ENCODE measurements at regions not wholly inside any gene's neighbourhood (a gene's known extent, or its start where the extent isn't known, plus 50 kb on each side); places are given as distances from the start of the nearest gene placed in this dataset.

DNA sequence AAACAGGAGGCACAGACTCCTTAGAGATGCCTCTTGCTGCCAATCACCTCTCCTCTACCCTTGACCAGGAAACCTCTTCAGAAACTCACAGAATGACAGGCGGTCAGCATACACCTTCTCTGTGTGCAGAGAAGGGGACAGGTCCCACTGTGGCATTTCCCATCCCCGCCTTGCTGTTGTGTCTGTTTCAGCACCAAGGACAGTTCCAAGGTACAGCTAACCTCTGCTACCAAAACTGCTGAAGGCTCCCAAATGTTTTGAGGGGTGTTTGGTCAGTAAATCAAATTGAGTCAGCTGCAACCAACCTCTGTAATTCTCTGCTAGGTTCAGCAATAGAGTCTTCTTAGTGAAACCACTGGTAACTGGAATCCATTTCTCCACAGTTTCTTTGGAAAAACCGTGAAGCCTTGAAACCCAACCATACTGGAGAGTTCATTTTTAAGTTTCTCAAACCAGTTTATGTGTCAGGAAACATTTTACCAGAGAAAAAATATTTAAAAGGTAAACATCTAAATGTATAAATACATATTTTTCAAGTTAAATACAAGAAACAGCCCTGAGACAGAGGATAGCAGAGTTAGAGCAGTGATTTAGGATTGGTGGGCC, 122.0 kb downstream of the DRD1 start:
- DNase-seq (ENCODE audit: low read depth): no peak
- H3K4me3 ChIP-seq (ENCODE audit: low read depth, low read length): no peak overlapping the region
- TF ChIP-seq, protein P1, sequence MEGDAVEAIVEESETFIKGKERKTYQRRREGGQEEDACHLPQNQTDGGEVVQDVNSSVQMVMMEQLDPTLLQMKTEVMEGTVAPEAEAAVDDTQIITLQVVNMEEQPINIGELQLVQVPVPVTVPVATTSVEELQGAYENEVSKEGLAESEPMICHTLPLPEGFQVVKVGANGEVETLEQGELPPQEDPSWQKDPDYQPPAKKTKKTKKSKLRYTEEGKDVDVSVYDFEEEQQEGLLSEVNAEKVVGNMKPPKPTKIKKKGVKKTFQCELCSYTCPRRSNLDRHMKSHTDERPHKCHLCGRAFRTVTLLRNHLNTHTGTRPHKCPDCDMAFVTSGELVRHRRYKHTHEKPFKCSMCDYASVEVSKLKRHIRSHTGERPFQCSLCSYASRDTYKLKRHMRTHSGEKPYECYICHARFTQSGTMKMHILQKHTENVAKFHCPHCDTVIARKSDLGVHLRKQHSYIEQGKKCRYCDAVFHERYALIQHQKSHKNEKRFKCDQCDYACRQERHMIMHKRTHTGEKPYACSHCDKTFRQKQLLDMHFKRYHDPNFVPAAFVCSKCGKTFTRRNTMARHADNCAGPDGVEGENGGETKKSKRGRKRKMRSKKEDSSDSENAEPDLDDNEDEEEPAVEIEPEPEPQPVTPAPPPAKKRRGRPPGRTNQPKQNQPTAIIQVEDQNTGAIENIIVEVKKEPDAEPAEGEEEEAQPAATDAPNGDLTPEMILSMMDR (conservative IDR thresholded peaks at IDR 0.05; ENCODE audit: low read depth, low read length): no peak

DNA sequence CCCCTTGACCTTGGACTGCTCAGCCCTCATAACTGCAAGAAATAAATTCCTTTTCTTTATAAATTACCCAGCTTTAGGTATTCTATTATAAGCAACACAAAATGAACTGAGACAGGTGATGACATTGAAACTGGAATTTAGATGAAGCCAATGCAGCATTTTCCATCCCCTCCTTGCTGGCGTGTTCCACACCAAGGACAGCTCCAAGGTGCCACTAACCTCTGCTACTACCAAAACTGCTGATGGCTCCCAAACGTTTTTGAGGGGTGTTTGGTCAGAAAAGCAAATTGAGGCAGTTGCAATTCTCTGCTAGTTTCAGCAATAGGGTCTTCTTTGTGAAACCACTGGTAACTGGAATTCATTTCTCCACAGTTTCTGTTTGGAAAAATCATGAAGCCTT, 124.8 kb downstream of the DRD1 start:
- no peak for DNase-seq (ENCODE audit: low read depth)
- no peak overlapping the region for H3K4me3 ChIP-seq (ENCODE audit: low read depth, low read length)
- TF ChIP-seq, protein P1 (conservative IDR thresholded peaks at IDR 0.05; ENCODE audit: low read depth, low read length): no peak

DNA sequence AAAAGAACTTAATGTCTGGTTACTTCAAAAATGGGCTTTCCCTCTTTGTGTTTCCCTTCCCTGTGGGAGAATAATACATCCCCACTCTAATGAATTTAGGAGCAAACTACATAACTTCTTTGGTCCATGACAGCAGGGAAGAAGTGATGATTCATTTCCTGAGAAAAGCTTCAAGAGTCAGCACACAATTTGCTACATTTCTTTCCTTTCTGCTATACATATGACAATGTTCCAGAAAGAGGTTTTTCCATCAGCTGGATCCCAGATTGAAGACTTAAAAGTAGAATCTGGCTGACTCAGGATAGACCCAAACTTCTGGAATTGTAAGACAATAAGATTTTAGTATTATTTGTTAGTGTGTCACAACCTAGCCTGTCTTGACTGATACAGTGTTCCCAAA, 126.1 kb downstream of the DRD1 start:
- no peak for DNase-seq (ENCODE audit: low read depth)
- TF ChIP-seq, protein P1 (conservative IDR thresholded peaks at IDR 0.05; ENCODE audit: low read depth, low read length): no peak
- H3K4me3 ChIP-seq (ENCODE audit: low read depth, low read length): no peak overlapping the region

DNA sequence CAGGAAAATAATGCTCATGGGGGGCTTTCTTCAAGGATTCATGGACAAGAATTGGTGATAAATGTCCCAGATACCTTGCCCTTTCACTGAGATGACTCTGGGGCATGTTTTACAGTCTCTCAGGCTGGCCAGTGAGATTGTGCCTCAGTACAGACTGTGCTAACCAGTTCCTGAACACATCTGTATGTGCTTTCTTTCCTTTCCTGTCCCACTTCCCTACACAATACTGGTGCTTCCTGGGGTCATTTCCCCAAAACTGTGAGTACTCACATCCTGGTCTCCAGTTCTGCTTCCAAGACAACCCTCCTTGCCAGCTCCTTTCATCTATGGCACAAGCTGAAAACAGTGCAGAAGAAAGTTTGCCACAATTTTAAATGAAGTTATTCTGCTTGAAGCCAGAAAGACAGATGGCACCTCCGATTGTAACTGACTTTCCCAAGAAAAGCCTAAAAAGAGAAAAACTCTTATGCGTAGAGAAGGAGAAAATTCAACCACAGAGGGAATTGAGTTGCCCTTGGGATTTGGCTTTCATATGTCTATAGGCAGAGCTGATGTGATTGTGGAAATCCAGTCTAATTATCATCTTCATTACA, 134.7 kb downstream of the DRD1 start:
- TF ChIP-seq, protein P1 (conservative IDR thresholded peaks at IDR 0.05; ENCODE audit: low read depth, low read length): no peak
- no peak for DNase-seq (ENCODE audit: low read depth)
- H3K4me3 ChIP-seq (ENCODE audit: low read depth, low read length): no peak overlapping the region

DNA sequence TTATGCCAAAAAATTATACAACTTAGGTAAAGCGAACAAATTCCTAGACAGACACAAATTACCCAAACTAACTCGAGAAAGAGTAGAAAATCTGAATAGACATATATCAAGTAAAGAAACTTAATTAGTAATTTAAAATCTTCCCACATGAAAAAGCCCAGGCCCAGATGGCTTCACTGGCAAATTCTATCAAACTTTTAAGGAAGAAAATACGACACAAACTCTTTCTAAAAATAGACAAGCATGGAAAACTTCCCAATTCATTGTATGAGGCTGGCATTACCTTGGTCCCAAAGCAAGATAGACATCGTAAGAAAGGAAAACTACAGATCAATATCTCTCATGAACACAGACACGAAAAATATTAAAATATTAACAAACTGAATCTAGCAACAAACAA, 135.3 kb downstream of the DRD1 start:
- no peak for DNase-seq (ENCODE audit: low read depth)
- no peak overlapping the region for H3K4me3 ChIP-seq (ENCODE audit: low read depth, low read length)
- TF ChIP-seq, protein P1 (conservative IDR thresholded peaks at IDR 0.05; ENCODE audit: low read depth, low read length): no peak

DNA sequence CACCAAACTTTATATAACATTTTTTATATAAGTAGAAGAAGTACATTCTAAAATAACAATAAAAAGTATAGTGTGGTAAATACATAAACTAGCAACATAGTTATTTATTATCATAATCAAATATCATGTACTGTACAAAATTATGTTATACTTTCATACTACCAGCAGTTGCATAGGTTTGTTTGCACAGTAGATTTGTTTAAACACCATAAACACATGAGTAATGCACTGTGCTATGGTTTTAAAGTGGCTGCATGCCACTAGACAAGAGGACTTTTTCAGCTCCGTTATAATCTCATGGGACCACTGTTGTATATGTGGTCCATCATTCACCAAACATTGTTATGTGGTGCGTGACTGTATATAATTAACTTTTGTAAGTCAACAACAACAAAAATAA, 137.6 kb downstream of the DRD1 start:
- TF ChIP-seq, protein P1 (conservative IDR thresholded peaks at IDR 0.05; ENCODE audit: low read depth, low read length): no peak
- no peak for DNase-seq (ENCODE audit: low read depth)
- H3K4me3 ChIP-seq (ENCODE audit: low read depth, low read length): no peak overlapping the region

DNA sequence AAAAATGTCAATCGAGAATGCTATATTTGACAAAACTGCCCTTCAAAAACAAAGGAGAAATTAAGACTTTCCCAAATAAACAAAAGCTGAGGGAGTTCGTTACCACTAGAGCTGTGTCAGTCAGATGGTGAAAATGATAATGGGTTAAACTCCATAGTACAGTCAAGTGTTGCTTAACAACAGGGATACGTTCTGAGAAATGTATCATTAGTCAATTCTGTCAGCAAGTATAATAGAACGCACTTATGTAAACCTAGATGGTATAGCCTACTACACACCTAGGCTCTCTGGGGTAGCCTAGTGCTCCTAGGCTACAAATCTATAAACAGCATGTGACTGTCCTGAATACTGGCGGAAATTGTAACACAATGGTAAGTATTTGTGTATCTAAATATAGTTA, 138.7 kb downstream of the DRD1 start:
- TF ChIP-seq, protein P1 (conservative IDR thresholded peaks at IDR 0.05; ENCODE audit: low read depth, low read length): no peak
- no peak for DNase-seq (ENCODE audit: low read depth)

More for the DNA sequence above, 138.7 kb downstream of the DRD1 start:
- H3K4me3 ChIP-seq (ENCODE audit: low read depth, low read length): no peak overlapping the region
